Thoracic aorta (tissue), 2 donors: ENCODE measurements at regions not wholly inside any gene's neighbourhood (a gene's known extent, or its start where the extent isn't known, plus 50 kb on each side); places are given as distances from the start of the nearest gene placed in this dataset.

ENCODE experiments used
- ATAC-seq: fragments of 150-250 bp; one replicate; pipeline ENCODE4 v1.8.0; 2017; ENCODE audit warnings: low read depth; ENCODE audit not compliant: insufficient number of reproducible peaks, low FRiP score
- DNase-seq: peaks from one replicate; pipeline ENCODE4 v3.0.0-alpha.2; 2020; ENCODE audit warnings: low spot score
- H3K27ac ChIP-seq, 2 donors: fragments of 200-600 bp; sonication (generic); 1 replicate in 1 of 2; 2 replicates in 1 of 2; pipeline ENCODE4 v1.5.1; 2016; ENCODE audit warnings: mild to moderate bottlenecking in 2 of 2, moderate library complexity in 2 of 2
- H3K27me3 ChIP-seq: fragments of 200-600 bp; sonication (generic); replicated peaks from 2 replicates; pipeline ENCODE4 v1.6.0; 2016; ENCODE audit warnings: mild to moderate bottlenecking; ENCODE audit not compliant: insufficient read depth
- H3K36me3 ChIP-seq: fragments of 200-600 bp; sonication (generic); one replicate; pipeline ENCODE4 v1.5.1; 2016
- H3K4me1 ChIP-seq, 2 donors: fragments of 200-600 bp; sonication (generic); 1 replicate in 1 of 2; 2 replicates in 1 of 2; pipeline versions ENCODE4 v1.5.1 to v1.6.0; 2016; ENCODE audit warnings: low read depth in 2 of 2, mild to moderate bottlenecking in 1 of 2; ENCODE audit not compliant: control insufficient read depth in 1 of 2
- H3K4me3 ChIP-seq: fragments of 200-600 bp; sonication (generic); 2 replicates; pipeline ENCODE4 v1.5.1; 2016; ENCODE audit warnings: mild to moderate bottlenecking
- H3K9me3 ChIP-seq: fragments of 200-600 bp; sonication (generic); 2 replicates; pipeline ENCODE4 v1.5.1; 2016
- CTCF ChIP-seq: fragments of 200-600 bp; sonication (generic); IDR thresholded peaks from one replicate; pipeline ENCODE4 v1.5.1; 2019; ENCODE audit warnings: antibody characterized with exemption

DNA sequence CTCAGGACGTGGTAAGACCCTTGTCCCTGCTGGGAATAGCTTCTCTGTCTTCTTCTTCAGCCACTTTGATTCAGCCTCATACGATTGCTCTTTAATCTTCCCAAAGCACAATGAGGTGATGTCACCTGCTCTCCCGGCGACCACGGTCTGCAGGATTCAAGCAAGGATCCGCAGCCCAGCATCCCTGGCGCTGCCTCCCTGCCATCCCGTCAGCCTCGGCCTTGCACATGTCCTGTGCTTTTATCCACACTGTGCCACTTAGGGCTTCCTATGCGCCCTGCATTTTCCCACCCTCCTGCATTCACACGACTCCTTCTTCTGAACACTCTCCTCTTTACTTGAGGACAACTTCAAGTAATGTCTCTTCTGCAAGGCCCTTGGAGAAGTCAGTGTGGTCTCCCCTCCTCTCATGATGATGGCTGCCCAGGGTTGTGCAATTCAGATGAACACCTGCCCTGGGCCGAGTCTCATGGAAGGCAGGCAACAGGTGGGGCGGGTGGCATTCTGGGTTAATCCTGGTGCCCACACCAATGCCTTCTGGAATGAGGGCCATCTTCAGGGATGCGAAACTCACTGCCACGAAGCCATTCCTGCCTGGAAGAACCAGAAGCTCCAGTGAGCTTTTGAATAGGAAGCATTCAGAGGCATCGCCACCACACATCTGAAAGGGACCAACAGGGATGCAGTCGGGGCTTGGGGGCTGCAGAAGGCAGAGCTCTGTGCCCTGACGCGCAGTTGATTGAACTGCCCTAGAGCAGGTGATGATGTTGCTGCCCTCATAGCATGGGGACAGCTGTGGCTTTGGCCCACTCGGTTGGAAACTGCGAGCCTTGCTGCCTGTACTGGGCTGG is 287.5 kb downstream of the GLRX3 start:
- no peak for TF ChIP-seq CTCF
- Histone ChIP-seq H3K36me3 (no peaks in the 10 kb centered on the region), H3K9me3 (no peaks in the 10 kb centered on the region), H3K4me3 (no peak overlapping the region), H3K27ac (no peak overlapping the region), H3K27me3 (no peaks in the 10 kb centered on the region), H3K4me1 (no peaks in the 10 kb centered on the region)
- ATAC-seq: no peak
- DNase-seq: no peak

GRCh38 chr10:130424418-130424817 is 288.2 kb downstream of the GLRX3 start:
- H3K4me3 ChIP-seq: no peak overlapping the region
- H3K9me3 ChIP-seq: no peaks in the 10 kb centered on the region
- H3K27ac ChIP-seq: no peak overlapping the region
- H3K36me3 ChIP-seq: no peaks in the 10 kb centered on the region
- no peaks in the 10 kb centered on the region for H3K27me3 ChIP-seq
- TF ChIP-seq CTCF: no peak
- ATAC-seq: no peak
- H3K4me1 ChIP-seq: no peaks in the 10 kb centered on the region
- no peak for DNase-seq

- DNase-seq (no peak), ATAC-seq (no peak)
- Histone ChIP-seq H3K9me3 (no peaks in the 10 kb centered on the region), H3K27ac (no peak overlapping the region), H3K4me3 (no peak overlapping the region), H3K27me3 (no peaks in the 10 kb centered on the region), H3K36me3 (no peaks in the 10 kb centered on the region), H3K4me1 (no peaks in the 10 kb centered on the region)
- no peak for TF ChIP-seq CTCF
These were observed 289.0 kb downstream of the GLRX3 start for GRCh38 chr10:130425169-130425568.

DNA sequence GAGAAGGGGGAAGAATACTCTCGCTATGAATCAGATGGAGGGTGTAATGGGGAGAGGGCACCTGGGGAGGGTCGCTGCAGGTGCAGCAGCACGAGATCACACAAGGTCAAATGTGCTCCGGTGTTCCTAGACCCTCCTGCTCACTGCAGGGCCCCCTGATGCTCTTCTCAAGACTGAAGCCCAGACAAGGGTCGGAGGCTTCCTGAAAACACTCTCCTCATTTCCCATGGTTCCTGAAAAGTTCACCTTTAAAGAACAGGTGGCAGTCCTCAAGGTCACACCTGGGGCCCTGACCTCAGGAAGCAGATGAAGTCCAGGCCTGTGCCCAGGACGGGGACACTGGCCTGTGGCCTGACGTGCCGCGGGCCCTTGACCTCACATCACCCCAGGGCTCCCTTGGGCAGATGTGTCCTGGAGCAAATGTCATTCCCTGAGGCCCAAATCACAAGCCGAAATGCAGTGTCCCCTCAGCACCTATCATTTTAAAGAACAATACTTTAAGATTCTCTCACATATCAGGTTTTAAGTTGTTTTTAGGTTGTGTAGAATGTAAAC is 289.8 kb downstream of the GLRX3 start:
- TF ChIP-seq CTCF: no peak
- H3K27ac ChIP-seq: no peak overlapping the region
- H3K9me3 ChIP-seq: no peaks in the 10 kb centered on the region
- DNase-seq: no peak
- H3K27me3 ChIP-seq: no peaks in the 10 kb centered on the region
- ATAC-seq: no peak
- no peaks in the 10 kb centered on the region for H3K36me3 ChIP-seq
- no peak overlapping the region for H3K4me3 ChIP-seq
- no peaks in the 10 kb centered on the region for H3K4me1 ChIP-seq

GRCh38 chr10:130427216-130427722 is 291.1 kb downstream of the GLRX3 start:
- H3K9me3 ChIP-seq: no peaks in the 10 kb centered on the region
- ATAC-seq (no peak), DNase-seq (no peak)
- H3K4me1 ChIP-seq: no peaks in the 10 kb centered on the region
- no peak overlapping the region for H3K27ac ChIP-seq
- no peak for TF ChIP-seq CTCF
- H3K27me3 ChIP-seq: no peaks in the 10 kb centered on the region
- H3K4me3 ChIP-seq: no peak overlapping the region
- no peaks in the 10 kb centered on the region for H3K36me3 ChIP-seq
